GM11168 (cell line): ENCODE measurements at regions not wholly inside any gene's neighbourhood (a gene's known extent, or its start where the extent isn't known, plus 50 kb on each side); places are given as distances from the start of the nearest gene placed in this dataset.

ENCODE experiments used
- in situ Hi-C: fragments of 300-500 bp; cut with MboI; formaldehyde crosslinking; loops from one replicate; pipeline ENCODE4 v1.12.0; 2022; ENCODE audit warnings: low sequenced_read_pairs; ENCODE audit not compliant: unreplicated experiment

DNA sequence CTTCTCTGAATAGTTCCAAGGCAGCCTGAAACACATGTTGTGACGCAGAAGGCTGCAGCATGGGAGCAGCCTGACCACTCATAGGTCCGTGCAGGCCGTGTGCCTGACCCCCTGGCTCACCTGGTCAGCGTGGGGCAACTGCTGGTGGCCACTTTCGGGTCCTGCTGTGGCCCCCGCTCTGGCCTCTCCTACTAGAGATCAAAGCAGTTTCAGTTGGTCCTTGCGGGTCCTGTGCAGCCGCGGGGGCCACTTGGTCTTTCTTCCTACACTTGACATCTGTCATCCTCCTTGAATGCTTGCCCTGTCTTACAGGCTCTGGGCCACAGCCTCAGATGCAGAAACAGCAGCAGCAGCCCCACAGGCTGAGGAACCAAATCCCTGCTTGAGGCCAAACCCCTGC, 320.8 kb upstream of the ZNF32 start:
- in situ Hi-C loops = no loop called here

DNA sequence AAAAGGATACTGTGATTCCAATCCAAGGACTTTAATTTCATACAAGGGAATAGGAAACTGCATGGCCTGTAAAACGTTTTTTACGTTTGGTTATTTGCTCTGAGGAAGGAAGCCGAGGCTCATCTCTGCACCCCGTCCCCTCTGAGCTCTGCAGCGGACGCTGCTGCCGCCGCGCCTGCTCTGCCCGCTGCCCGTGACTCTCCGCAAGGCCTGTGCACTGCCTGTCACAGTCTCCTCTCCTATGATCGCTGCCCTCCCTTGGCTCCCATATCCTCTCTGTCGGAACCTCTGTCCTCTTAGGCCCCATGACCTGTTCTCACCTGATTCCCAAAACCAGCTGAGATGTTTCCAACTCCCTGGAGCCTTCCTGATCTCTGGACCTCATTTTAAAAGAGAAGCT, 320.3 kb upstream of the ZNF32 start:
- in situ Hi-C loops = no loop called here

DNA sequence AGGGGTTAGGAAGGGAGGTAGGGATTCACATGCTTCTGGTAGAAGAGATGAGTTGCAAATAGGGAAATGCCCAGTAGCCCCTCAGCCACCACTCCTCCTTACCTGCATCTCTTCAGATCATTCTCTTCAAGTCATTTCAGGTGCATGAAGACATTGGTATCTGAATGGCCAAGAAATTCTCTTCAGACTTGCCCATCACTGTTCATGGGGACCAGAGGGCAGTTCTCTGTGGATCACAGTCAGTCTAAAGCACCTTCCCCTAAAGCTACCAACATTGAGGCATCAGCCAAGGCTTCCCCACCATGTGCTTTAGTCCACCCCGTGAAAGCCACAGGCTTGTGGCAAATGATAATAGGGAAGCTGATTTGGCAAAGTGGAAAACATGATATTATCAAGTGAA, 319.4 kb upstream of the ZNF32 start:
- in situ Hi-C loops = no loop called here

DNA sequence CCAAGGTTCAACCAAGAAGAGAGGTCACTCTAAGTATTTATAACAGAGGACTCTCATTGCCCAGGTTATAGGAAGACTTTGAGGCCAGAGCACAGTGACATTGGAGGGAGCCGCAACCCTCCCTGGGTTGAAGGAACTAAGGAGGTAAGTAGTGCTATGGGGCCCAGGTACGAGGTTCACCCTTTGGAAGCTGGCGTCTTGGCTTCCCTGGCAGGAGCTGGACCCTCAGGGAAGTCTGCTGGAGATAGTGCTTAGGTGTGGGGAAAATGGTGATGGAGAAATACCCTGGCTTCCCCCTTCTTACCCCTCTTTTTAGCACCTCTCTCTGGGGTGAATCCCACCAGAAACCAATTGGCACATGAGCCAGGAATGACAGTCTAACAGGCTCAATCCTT, 317.9 kb upstream of the ZNF32 start:
- in situ Hi-C loops = no loop called here

DNA sequence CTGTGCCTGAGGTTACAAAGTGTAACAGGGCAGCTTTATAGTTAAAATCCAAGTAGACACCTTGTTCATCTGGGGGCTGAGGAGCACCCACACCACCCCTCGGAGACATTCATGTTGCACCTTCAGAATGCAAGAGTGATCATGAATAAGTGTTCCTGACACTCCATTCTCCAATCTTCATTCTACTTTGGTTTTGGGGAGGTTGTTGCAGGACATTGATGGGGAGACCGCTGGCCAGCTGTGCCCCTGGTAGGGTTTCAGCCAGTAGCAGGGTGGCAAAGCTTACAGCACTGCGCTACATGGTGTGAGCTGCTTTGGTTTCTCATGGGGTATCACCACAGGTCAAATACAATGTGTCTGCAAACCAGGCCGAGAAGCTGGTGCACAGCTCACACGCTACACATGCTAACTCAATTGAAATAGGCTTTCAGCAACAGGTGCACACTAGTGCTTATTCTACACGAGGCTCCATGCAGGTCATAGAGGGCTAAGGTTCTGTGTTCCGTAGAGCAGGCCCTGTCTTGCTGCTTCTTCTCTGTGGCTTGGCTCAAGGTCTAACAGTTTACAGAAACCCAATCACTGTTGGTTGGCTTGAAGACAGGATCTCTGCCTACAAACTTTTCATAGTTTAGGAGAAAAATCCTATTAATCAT, 317.4 kb upstream of the ZNF32 start:
- in situ Hi-C loops = no loop called here

DNA sequence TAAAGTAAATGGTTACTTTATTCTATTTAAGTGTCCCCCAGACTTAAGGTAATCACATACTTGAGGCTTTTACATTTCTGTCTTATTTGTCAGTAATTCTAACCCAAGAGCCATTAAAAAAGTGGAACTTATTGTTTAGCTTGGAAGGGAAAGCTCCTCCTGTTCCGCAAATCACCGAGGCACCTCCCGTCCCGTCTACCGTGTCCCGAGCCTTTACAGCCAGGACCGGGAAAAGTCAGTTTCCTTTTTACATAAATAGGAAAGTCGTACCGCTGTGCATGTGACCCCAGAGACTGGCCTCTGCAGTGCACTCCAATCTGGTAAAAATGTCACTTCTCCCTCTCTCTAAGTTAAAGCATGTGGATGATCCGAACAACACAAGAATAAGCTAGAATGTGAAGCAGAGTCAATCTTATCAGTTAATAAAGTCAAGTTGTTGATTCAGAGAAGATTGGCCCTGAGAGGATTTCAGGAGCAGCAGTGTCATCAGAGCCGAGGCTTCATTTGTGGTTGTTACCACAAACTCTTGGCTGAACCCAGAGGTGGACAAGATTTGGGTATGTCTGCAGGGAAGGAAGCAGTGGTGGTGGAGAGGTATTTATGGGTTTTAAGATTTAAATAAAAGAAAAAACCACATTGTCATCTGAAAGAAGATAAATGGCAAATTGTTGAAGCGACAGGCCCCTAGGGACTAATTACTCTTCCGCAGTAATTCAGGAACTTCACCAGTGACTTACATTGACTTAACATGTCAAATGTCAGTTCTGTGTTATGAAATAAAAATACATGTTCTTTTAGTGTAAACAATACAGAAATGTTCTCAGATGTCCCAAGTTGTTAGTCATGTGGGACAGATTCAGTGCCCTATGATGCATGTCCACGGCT, 316.6 kb upstream of the ZNF32 start:
- in situ Hi-C loops = no loop called here

DNA sequence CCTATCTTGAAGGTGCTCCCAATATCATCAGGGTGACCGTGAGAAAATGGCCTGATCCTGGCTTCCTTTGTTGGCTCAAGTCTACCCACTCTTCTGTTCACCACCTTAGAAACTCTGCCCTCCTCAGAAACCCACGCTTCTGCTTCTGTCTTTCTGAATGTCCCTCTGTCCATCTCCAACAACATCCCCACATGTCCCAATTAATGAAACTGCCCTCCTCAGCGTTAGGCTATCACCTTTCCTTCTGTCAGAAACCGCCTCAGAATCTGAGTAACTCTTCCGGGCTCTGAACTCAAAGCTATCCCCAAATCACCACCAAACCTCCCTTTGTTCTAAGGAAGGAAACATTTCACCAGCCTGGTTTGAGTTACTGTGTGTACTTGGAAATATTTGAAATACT, 315.8 kb upstream of the ZNF32 start:
- in situ Hi-C loops = no loop called here

DNA sequence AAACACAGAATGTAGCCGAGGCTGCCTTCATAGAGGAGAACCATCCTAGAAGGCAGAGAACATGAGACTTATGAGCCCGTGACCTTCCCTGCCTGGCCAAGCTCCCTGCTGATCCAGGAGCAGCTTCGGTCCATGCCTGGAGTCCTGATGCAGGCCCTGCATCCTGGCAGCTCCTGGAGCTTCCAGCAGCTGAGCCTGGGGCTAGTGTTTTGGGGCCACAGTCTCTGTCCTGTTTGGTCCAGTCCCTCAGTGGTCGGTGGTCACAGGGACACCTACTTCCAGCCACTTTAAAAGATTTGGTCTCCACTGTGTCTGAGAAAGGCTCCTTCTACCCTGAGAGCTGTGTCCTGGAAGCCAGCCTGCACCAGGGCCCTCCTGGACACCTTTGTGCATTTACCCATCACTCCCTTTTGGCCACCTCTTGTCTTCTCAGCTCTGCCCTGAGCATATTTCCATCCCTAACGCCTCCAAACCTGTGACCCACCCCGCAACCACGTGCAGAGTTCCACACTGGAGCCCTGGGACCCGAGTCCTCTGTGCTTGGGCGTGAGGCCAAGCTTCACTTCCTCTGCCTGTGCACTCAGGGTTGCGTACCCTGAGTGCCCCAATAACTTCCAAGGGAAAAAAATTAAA, 315.2 kb upstream of the ZNF32 start:
- in situ Hi-C loops = no loop called here

DNA sequence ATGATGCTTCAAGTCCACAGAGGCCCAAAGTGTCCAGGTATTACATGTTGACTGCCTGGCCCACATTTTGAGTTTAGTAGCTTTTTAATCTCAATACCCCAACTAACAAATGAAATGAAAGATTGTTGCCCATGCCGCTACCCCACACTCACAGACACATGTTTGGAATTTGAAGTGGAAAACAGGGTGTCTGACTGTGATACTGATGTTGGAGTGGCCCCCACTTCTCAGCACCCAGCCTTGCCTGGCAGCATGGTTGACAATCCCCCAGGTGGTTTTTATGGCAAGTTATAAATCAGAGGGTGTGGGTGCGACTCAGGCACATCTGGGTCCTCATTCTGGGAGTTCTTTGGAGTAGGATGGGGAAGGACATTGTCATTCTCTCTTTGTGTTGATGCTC, 314.7 kb upstream of the ZNF32 start:
- in situ Hi-C loops = no loop called here

DNA sequence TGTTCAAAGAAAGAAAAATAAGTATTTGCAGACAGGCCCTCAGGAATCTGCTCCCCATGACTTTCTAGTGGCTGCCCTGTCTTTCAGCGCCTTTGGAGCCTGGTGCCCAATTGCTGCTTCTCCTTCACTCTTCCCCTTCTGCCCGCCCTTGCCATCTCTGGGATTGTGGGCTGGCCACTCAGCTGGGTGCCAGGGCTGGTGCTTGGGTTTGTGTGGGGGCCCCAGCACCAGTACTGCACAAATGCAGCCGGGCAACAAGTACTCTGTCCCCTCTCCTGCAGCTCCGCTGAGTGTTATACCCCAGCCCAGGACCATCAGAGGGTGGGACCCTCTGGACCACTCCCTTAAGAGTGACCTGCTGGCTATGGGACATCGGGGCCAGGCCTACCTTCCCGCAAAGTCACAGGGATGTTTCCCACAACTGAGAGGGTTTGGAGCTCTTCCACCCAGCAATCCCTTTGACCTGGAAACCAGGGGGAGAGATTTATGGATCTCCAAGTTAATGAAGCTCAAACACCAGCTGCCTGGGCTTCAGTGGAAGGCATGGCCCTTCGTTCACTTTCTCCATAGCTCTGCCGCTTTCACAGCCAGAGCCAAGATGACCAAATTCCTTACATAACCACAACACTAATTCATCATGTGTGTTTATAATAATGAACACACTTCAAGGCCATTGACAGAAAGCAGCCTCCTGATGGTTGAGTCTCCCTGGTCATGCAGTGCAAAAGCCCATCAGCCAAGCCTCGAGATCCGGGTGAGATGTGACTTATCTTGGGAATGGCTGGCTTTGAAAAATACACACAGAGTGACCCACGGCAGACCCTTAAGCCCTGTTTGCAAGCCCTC, 313.9 kb upstream of the ZNF32 start:
- in situ Hi-C loops = no loop called here

DNA sequence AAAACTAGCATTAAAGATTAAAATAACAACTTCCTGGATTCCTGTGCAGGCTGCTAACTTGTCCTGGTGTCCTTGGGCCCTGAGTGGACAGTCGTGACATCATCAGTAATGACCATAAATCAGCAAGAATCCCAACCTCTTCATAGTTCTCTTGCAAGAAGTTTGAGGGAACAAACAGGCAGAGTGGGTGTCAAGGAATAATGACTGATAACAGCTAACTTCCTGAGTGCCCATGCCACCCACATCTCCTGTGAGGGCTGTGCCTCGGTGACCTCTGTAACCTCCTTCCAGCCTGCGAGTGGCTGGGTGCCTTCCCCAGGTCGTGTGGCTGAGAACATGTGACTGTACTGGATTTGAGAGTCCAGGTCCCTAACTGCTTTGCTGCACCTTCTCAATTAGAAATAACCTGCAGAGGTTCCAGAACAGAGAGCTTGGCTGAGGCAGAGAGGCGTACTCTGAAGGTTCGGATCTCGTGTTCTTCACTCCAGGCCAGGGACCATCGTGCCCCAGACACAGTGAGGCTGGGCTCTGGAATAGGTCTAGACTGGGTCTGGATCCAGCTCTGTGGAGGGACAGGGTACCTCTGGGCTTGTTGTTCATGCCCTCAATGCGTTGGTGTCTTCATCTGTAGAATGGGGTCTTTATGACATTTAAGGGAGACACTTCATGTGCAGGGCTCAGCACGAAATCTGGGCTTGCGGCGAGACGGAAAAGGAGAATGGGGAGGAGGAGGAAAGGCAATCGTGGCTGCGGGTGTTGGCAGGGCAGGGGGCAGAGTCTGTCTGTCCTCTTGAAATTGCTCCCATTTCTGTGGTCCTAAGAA, 313.1 kb upstream of the ZNF32 start:
- in situ Hi-C loops = no loop called here

DNA sequence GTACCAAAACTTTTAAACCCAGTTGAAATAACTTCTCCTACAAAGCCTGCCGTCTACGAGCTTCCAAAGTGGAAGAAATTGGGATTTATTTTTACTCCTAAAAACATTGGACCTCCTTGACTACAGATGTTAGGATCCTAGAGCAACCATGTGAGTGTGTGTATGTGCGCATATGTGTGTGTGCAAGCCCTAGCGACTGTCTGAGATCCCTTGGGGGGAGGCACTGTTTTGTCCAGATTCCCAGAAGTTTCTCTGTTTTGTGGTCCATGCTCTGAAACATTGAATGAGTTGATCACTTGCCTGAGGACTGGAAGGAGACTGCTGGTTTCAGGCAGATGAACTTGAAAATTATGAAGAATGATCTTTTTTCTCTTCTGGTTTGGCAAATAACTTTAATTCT, 312.3 kb upstream of the ZNF32 start:
- in situ Hi-C loops = no loop called here

DNA sequence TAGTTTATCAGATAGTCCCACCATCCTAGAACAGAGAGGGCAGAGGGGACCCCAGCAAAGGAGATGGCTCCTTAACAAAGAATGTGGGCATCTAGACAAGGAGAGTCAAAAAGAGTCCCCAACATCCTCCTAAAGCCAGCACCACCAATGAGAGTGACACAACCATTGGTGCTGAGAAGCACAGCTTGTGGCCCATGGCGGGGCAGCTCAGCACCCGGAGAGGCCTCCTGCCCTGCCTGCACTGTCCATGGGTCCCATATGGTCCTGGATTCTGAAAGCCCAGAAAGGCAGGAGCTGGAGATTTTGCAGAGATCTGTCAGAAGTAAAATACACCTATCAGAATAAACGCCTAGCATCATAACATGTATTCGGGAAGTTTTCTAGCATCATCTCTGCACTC, 311.8 kb upstream of the ZNF32 start:
- in situ Hi-C loops = no loop called here

DNA sequence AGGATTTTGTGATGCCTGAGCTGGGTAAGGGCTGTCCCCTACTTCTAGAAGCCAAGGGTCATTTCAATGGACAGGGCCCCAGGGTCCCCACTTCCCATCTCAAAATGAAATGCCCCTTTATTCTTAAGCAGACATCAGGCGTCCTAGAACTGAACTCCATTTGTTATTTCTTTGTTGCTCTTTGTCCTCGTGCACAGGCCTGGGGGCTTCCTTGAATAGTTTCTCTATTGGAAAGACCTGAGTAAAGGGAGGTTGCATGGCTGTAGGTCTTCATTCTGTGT, 311.4 kb upstream of the ZNF32 start:
- in situ Hi-C loops = no loop called here

DNA sequence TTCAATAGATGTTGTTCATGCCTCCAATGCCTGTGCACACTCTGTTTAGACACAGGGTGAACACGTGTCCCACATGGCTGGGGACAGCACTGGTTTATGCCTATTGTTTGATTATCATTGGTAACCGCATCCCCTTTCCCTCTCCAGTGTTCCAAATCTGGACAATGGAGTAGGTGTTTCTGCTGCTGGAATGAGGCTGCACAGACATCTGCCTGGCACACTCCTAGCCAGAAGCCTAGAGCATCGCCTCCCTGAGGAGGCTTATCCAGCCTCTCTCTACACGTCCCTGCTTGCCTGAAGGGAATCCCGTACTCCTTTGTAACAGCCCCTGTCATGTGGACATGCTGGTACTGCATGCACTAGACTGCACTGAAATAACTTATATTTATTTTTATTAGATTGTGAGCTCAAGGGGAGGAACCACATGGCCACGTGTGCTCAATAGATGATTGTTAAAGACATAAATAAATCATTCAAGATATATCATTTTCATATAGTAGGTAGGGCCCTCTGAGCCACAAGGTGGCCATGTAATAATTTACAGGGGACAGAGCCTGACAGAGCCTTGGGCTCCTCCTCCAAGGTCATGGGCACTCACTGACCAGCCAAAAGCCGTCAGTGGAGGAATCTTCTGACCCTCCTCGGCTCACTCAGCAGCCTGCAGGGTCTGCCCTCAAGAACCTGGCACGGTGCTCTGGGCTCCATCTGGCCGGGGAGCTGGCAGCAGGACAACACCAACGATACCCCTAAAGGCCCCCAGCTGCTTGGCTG, 310.9 kb upstream of the ZNF32 start:
- in situ Hi-C loops = no loop called here

DNA sequence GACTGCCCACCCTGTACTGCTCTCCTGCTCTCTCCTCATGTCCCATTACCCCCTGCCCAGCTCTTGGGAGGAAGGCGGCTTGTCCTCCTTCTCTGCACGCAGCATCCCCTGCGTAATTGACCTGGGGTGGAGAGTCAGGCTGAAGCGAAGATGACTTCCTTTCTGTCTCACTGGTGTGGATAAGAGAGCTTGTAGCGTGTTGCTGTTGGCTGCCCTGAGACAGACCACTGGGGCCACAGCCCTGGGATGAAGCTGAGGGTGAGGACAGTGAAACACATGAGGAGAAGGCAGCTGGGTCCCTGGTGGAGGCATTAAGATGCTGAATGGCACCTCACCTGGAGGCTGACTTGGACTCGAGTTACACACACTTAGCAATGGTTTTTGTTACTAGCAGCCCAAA, 310.3 kb upstream of the ZNF32 start:
- in situ Hi-C loops = no loop called here

DNA sequence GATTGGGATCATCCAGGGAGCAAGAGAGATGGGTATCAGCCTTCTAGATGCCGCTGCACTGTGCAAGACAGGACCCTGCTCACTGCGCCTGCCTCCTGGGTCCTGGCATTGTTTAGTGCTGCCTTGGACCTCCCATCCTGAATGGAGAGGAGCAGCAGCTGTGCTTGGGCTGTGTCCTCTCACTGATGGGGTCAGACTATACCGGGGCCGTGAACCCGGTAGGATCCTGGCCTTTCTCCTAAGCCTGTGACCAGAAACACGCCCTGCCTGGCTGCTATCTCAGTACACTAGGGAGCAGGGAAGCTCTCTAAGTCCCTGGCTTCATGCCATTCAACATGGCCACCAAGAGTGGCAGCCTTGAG, 309.4 kb upstream of the ZNF32 start:
- in situ Hi-C loops = no loop called here

DNA sequence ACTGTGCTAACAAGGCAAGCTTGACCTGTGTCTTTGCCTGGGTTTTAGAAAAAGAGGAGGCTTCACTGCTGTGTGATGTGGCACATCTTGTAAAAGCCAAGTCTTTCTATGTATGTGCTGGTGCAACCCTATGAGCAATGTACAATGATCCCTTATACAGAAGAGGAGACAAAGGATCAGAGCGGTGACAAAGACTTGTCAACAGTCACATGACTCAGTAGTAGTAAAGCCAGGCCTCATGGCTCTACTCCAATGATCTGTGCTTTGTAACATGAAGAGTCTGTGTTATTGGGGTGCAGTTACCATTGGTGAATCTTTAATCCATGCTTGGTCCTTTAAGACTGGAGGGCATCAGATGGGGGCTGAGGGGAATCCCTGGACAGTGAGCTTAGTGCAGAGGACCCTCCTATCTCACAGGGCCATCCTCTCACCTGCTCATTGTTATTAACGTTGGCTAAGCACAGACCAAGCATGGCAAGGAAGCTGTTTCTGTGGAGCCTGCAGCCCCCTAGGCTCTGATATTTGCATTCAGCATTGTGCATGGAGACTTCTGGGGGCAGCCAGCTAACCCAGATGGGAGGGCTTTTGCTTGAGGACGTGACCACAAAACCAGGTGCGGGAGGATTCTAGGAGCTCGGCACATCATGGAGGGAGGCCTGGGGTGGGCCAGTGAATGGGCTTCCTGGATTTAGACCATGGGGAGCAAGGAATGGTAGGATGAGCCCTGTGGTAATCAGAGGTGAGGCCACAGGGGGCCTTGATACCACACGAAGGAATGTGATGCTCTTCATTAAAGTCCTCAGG, 308.8 kb upstream of the ZNF32 start:
- in situ Hi-C loops = no loop called here

DNA sequence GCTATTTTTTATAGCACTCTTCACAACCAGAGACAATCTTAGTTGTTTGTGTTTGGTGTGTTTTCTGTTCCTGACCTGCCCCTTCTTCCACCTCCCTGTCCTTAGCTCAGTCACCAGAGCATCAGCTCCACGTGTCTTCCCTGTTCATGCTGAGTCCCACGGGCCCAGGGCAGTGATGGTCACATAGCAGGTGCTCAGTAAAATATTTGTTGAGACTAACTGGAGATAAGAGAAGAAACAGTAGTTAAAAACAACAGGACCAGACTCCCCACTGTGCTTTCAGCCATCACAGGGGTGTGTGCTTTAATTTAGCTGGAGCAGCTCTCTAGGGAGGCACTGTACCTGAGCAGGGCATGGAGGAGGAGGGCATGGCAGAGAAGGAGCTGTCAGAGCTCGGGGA, 307.3 kb upstream of the ZNF32 start:
- in situ Hi-C loops = no loop called here
